ENCODE measurements at regions not wholly inside any gene's neighbourhood (a gene's known extent, or its start where the extent isn't known, plus 50 kb on each side); places are given as distances from the start of the nearest gene placed in this dataset.
"Not testable (repeated sequence)": the region's sequence is repeated elsewhere in the genome, so short reads cannot be mapped to it uniquely, and the experiment has no call there.

DNA sequence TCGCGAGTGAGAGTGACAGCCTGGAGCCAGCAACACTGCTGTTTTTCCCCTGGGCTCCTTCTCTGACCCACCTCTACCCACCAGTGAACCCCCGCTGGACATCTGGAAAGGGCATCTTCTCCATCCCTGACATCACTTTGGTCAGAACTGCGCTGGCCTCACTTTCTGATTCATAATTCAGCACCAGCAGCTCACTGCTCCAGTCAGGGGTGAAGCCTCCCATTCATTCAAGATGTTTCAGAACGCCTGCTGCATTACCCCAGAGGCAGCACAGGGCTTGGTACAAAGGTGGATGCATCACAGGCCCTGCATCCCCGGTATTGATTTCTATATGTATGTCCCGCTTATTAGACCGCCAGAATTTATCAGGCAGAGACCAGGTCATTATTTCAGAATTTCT lies 182.8 kb upstream of the TSHZ3 start:
- DNase-seq: no peak

DNA sequence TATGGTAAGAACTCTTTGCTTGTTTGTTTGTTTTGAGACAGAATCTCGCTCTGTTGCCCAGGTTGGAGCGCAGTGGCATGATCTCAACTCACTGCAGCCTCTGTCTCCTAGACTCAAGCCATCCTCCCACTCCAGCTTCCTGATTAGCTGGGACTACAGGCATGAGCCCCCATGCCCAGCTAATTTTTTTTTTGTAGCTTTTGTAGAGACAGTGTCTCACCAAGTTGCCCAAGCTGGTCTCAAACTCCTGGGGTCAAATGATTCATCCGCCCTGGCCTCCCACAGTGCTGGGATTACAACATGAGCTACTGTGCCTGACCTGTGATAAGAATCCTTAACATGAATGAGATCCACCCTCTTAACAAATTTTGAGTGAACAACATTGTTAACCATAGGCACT lies 183.9 kb upstream of the TSHZ3 start:
- no peak for DNase-seq

DNA sequence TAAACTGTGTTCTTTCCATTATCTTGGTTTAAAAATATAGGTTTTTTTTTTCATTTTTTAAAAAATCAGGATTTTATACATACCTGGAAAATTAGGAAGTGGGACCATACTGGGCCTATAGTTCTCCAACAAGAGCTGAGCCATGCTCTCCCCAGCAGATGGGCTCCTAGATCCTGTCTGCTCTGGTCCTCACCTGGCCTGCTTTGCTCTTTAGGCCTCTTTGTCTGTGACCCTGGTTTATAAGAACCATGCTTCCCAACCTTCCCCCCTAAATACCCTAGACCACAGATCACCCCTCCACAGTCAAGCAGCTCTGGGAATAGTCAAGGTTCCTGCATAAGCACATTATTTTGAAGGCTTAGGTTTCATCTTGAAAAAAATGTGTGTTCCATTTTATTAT lies 185.0 kb upstream of the TSHZ3 start:
- DNase-seq: no peak

DNA sequence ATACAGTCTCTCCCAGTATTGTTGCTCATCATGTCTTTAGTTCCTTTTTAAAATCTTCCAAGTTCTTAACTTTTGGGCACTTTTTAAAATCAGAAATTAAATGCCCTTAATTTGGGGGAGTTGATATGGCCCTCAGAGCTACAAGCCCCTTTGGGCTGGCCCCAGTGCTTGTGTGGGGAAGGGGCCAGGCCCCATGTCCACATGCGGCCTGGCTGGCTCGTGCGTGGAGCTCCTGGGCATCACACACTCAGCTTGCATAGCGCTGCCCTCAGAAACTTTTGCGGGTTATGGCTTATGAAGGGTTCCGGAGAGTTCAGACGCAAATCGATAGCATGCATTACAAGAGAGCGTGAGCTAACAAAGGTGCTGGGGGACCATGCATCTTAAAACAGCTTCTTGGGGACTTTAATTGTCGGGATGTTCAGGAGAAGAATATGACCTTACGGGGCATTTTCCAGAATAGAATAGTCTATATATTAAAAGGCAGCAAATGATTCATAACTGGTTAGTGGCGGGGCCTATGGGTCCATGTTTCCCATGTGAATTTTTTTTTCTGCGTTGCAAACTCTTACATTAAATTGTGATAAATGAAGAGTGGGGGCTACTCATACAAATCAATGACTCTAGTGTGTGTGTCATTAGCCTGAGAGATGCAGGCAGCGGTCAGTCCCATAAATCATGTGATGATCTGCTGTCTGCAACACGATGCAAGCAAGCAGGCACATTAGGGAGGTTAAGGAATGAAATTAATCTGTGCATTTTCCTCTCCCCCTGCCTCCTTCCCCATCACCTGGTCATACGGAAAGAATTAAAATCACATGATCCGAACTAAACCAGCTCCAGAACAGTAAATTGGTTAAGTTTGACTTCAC lies 185.8 kb upstream of the TSHZ3 start:
- no peak for DNase-seq

DNA sequence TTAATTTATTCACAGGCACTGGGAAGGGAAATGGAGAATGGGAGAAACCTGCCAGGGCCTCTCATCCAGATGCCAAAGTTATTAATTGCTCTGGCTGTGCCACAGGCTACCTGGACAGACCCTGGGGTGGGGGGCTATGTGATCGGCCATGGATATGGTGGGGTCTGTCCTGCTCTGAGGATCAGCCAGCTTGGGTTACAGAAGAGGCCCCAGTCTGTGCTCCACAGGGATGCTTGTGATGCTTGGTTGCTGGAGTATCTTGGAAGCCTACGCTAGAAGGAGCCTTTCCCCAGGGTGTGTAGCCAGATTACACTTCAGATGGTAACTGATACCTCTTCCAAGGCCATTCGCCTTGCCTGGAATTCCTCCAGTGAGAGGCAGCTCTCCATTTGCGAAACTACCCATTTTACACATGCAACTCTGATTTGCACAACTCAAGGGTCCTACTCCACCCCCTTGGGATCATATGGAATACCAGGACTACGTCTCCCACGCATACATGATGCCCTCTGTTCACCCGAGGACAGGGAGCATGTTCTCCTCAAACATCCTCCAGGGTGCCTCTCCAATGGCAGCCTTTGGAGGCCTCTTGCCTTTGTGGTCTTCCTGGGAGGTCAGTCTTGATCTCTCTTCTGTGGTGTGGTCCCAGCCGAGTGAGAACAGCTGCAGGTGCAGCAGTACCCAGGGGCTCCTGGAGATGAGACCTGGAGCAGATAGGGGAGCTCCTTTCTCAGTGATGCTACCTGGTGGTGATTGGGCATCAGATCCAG lies 186.6 kb upstream of the TSHZ3 start:
- DNase-seq: no peak

DNA sequence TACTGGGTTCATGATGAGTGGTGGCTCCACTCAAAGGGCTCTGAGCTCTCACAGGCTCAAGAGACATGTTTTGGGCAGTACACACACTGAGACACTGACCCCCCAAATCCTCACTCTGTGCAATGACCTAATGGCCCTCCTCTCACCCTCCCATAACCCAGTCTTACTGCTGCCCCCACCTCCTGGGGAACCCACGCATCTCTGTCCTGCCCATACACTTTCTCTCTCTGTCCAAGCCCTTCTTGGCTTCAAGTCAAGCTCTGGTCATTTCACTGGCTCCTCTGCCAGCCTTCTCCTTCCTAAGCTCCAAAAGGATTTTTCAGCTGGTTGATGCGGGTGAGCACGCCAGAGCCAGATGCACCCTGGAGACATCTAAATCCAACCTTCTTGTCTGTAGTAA lies 187.9 kb upstream of the TSHZ3 start:
- DNase-seq: no peak

DNA sequence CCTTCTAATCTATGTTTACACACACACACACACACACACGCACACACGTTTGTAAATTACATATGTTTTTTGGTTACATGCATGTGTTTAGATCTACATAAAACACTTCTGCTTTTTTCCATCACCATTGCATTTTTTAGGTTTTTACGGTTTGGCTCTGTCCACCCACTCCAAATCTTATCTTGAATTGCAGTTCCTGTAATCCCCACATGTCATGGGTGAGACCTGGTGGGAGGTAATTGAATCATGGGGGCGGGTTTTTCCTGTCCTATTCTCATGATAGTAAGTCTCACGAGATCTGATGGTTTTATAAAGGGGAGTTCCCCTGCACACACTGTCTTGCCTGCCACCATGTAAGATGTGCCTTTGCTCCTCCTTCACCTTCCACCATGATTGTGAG lies 188.7 kb upstream of the TSHZ3 start:
- DNase-seq: not testable (repeated sequence)

DNA sequence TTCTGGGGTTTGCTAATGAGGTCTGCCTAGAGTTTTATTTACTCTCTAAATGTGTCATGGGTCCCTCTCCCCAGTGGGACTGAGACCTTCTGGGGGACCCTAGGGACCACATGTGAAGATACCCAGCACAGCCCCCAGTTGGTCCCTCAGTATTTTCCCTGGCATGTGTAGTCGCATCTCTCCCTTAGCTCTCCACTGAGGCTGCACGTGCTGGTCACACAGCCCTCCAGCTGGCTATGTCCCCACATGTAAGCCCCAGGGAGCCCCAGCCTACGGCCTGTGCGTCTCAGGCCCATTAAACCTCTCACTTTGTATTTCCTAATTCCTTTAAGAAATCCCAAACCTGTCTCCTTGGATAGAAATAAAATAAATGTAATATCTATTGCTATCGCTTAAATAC lies 189.6 kb upstream of the TSHZ3 start:
- DNase-seq: no peak

DNA sequence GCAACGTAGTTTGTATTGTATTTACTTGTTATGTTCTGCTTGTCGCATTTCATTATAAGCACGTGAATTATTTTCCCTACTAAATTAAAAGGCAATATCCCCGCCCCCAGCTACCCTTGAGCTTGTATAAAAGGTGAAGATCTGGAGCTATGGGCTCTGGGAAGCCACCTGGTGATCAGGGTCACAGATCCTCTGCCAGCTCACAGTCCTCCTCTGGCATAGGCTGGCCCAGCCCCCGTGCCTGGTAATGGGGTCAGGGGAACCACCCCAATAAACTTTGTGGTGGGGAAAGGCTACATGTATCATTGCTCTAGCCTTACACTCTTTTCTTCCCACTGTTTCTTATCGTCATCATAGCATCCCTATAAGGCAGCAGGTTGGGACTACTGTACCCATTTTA lies 190.2 kb upstream of the TSHZ3 start:
- DNase-seq: no peak

DNA sequence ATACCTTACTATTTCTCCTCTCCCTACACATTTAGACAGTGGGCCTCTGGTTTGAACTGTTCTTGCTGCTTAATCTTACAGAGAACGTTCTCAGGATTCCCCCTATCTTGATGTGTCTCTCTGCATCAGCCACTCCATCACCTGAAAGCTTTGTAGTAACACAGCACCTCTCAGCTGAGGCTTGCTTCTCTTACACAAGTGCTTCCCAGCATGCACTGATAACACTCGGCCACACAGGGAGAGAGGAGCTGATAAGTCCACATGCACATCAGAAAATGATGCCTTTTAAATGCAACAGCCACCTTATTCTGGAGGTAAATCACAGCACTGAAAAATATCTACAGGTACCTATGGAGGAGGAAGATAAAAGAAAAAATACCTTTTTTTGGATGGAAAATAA lies 192.2 kb upstream of the TSHZ3 start:
- DNase-seq: no peak

DNA sequence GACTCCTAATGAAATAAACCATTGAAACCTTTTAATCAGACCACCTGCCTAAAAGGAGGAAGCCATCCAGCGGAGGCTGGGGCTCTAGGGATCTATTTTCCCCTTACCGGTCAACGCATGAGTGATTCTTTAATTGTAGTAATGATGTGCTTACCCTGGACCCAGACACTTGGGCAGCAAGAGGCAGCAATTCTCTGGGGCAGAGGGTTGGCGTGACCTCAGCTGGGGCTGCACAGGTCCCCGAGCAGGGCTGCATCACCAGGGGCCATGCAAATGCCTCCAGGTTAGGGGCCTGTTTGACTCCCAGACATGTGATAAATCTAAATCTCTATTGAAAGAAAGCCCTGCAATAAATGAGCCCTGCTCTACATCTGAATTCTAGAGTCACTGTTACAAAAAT lies 194.2 kb upstream of the TSHZ3 start:
- DNase-seq: no peak

DNA sequence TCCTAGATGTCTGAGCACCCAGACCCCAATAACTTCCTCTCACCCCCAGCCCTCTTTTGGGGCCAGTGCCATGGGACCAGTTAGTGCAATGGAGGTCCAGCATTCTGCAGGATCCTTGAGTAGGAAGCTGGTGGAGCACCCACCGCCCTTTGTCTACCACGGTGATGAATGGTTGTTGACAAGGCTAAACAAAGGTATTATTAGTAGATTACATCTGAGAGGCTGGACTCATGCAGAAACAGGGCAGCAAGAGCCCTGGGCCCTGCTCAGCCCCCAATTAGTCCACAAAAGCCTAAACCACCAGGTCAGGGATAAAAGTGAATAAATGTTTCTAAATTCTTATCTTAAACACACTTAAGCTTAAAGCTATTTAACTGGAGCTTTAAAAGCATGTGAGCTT lies 196.5 kb upstream of the TSHZ3 start:
- no peak for DNase-seq

DNA sequence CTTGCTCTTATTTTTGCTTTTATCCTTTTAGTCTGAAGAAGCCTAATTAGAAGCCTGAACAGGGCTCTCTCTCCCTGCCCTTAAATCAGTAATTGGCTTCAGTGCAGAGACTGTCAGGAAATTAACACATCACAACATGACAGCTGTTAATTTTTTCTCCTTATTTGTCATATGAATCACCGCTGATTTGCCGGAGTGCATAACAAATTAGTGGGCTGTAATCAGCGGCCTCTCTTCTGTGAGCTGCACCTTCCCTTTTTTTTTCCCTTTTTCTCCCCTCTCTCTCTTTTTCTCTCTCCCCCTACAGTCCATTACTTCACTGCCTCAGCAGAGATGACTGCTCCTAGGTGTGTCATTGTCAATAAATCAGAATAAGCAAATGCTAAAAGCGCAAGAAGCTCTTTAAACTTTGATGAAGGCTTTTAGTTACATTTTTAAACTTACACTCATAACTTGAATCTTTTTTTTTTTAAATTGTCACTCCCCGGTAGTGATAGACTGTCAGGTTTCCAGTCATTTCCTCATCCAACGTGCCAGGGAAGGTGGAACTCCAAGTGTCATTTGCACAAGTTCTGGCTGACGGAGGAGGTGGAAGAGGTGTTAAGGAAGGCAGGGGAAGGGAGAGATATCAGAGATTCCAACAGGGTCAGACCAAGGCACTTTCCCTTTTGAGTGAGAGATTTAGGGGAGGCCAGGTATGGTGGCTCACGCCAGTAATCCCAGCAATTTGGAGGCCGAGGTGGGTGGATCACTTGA lies 197.1 kb upstream of the TSHZ3 start:
- DNase-seq: no peak

DNA sequence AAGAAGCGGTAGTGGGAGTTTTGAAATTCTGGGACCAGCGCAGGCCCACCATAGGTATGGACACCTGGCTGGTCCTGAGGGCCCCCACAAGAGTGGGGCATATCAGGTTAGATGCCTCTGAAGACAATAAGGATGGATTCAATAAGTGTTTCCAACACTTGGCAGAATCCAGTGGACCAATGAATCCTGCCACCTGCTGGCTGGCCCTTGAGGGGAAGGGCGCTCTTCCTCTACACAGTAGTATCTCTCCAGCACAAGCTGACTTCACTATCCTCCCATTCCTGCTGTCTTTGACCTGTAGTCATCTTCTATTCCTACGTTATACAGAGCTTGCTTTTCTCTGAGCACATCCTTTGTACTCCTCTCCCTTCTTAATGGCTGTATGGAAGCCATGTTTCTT lies 199.7 kb upstream of the TSHZ3 start:
- no peak for DNase-seq

DNA sequence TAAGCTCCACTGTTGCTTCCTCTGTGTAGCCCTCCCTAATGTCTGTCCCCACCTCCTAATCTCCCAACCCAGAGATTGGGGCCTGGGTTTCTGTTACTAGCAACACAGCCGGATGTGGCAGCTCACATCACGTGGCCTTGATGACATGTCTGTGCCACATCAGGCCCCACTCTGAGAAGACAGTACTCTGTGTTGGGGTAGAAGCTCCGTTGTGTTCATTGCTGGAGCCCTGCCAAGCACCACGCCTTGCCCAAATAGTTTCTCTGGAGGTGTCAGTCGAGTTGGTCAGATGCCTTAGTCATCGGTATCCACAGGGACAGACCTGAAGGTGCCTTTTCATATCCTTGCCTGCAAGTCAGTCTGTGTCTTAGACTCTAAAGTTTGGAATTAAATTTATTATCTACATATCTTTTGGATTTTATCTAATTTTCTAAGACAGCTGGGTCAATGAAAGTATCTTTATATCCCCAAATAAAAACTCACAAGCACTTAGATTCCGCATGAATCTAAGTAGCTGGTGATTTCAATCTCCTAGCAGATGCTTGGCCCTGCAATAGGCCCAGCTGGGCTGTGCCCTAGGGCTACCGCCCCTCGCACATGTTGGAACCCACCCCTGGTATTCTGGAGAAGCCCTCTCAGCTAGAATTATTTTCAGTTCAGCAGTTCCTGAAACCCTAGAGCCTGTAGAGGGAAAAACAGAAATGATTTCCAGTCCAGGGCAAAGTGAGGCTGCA lies 204.0 kb upstream of the TSHZ3 start:
- DNase-seq: no peak

DNA sequence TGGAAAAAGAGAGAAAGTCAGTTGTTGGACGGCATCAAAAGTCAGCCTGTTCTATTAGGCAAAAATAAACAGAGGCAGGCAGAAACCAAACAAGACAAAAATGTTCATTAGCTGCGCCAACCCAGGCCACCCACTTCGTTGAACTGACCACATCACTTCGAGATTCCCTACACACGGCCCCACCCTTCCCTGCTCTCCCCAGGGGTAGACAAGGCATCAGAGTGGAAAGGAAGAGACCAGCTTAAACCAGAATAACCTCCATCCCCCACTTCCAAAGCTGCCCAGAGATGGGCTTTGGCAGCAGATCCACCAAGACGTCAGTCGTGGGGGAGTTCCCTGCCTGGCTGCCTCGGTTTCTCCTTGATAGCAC lies 204.6 kb upstream of the TSHZ3 start:
- no peak for DNase-seq

DNA sequence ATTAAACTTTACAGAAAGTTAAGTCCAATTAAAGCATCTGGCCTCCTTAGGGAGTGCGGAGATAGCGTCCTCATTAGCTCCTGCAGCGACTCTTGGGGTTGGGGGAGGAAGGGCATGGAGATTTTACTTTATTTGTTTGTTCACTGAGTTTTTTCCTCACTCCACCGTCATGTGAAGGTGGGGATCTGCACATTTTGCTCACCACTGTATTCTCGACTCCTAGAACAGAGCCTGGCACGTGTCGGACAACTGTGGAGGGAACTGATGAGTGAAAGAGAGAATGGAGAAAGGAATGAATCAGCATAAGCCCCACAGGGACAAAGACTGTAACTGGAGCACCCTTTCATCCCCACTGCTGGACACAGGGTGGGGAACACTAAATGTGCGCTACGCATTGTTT lies 205.1 kb upstream of the TSHZ3 start:
- DNase-seq: no peak

DNA sequence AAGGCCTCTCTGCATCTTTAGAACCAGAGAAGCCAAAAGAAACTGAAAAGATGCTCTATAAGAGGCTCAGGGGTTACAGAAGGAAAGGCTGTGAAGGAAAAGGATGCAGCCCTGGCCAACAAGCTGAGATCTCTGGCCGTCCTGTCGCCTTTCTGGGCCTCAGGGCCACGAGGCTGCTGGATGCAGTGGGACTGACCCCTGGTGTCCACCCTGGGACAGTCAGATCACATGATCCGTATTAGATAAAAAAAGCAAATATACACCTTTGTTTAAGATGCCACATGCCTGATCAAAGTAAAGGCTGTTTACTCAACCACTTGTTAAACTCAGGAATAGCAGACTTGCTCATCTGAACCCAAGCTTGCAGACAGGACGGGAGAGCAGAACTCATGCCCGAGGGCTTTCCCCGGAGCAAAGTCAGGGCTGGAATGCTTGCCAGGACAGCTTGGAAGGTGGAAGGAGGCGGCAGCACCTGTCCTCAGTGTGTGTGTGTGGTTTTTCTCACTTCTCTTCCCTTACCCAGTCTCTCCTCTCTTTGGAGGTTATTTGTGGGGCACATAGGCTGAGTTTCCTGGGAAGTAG lies 206.5 kb upstream of the TSHZ3 start:
- DNase-seq: no peak

DNA sequence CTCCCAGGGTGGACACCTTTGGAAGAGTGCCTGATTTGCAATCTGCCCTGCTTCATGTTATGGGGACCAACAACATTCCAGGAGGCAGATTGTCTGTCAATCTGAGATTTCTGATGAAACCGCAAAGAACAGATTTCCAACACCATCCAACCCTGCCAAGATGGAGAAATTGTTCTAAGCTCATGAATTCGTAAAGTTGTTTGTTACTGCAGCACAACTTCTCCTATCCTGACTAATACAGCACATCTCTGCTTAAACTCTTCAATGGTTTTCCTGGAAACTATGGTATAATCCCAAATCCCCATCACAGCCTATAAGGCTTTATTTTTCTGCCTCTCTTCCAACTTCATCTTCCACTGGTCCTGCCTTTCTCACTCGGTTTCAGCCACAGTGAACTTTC lies 210.3 kb upstream of the TSHZ3 start:
- DNase-seq: no peak

DNA sequence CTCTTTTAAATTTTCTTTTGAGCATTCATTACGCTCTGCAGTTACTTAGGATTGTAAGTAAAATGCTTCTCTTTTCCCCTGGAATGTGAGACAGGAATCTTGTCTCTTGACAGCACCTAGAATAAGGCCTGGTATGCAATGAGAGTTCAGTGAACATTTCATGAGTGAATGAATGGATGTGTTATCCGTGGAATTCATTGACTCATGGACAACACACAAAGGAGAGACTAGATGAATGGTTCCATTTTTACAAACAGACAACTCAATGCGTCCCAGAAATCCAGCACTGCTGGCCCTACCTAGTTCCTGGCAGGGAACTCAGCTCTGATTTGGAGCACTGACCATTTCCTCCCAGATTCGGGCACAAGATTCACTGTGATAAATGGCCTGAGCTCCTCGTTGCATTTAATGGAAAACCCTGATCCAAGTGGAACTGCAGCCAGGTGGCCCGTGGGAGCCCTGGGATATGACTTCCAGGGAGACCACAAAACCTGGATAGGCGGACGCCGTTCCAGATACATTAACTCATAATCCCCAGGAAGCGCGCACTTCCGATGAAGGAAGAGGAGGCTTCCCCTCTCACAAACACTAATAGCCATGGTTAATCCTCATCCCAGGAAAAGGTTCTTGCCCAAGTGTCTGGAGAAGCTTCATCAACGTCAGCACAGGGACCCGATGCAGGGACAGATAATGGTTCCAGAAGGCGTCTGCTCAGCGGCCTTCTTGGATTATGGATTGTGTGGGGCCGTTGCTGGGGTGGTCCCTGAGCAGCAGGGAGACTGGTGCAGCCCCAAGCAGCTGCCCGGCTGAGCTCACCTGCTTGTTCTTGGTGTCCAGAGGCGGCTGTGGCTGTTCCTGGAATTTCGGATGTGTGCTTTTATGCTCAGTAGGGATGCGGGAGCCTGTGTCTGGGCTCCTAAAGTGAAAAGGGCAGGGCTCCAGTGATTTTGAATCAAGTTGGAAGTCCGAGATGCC lies 211.1 kb upstream of the TSHZ3 start:
- DNase-seq: no peak

DNA sequence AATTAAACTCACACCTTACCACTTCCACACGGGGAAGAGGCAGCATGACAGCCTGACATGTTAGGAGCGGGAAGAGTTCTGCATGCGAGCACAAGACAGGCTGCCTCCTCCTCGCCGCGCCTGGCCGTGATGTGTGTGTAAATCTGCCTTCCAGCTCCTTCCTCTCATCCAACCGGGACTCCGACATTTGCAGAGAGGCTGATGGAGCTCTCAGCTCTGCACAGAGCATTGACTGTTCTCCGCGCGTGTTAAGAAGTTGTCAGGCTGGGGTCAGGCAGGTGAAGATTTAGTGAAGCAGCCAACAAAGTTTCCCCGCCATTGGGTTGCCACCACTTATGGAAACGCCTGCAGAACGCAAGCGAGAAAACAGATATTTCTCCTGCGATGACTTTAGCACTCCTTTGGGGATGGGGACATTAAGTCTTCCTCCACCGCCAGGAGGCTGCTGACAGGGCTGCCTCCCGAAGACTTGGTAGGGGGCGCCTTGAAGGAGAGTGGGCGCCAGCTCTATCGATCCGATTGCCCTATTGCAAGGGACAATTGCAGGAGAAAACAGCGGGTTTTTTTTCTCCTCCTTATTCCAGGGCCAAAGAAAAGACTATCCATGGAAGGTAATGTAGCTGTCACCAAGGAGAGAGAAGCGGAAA lies 213.9 kb upstream of the TSHZ3 start:
- no peak for DNase-seq

All from NCI-H1436 (cell line).